Gastrocnemius medialis (tissue), 4 donors: ENCODE measurements at regions not wholly inside any gene's neighbourhood (a gene's known extent, or its start where the extent isn't known, plus 50 kb on each side); places are given as distances from the start of the nearest gene placed in this dataset.

Experiments used
- ATAC-seq, 2 donors: fragments of 150-250 bp; one replicate each; pipeline ENCODE4 v1.9.1; 2016
- DNase-seq, 2 donors: peaks; one replicate each; pipeline ENCODE4 v3.0.0-alpha.2; 2019
- H3K27ac ChIP-seq, 4 donors: fragments of 200-600 bp; sonication (generic); 1 replicate in 1 of 4; 2 replicates in 3 of 4; pipeline ENCODE4 v1.5.1; 2016 to 2018; ENCODE audit warnings: mild to moderate bottlenecking in 2 of 4, moderate library complexity in 1 of 4
- H3K27me3 ChIP-seq, 3 donors: fragments of 200-600 bp; sonication (generic) in 2 of 3; 1 replicate in 1 of 3; 2 replicates in 2 of 3; pipeline versions ENCODE4 v1.5.1 to v1.6.0; 2016 to 2019; ENCODE audit warnings: mild to moderate bottlenecking in 1 of 3, moderate library complexity in 1 of 3
- H3K36me3 ChIP-seq, 2 donors: fragments of 200-600 bp; sonication (generic) in 1 of 2; one replicate each; pipeline ENCODE4 v1.5.1; 2017 to 2018
- H3K4me1 ChIP-seq, 2 donors: fragments of 200-600 bp; sonication (generic) in 1 of 2; one replicate each; pipeline ENCODE4 v1.5.1; 2016 to 2017; ENCODE audit warnings: mild to moderate bottlenecking in 2 of 2
- H3K4me3 ChIP-seq, 4 donors: fragments of 200-600 bp; sonication (generic) in 3 of 4; 1 replicate in 1 of 4; 2 replicates in 3 of 4; pipeline ENCODE4 v1.5.1; 2016 to 2019; ENCODE audit warnings: mild to moderate bottlenecking in 2 of 4
- H3K9me3 ChIP-seq, 3 donors: fragments of 200-600 bp; sonication (generic) in 2 of 3; 1 replicate in 1 of 3; 2 replicates in 2 of 3; pipeline ENCODE4 v1.5.1; 2016 to 2019
- POLR2A ChIP-seq, 2 donors: fragments of 450-650 bp; IDR thresholded peaks; one replicate each; pipeline ENCODE4 v1.6.1; 2017; ENCODE audit warnings: antibody characterized with exemption in 2 of 2, mild to moderate bottlenecking in 2 of 2, moderate library complexity in 2 of 2
- in situ Hi-C, 4 donors: fragments of 200-750 bp; cut with MboI; loops; one replicate each; pipeline versions ENCODE4 v1.15.0 to v1.8.0; 2017; ENCODE audit warnings: low sequenced_read_pairs in 4 of 4
- intact Hi-C: fragments of 100-400 bp; cut with DNase I; formaldehyde crosslinking; loops from one replicate; pipeline ENCODE4 v1.15.1; 2023; ENCODE audit warnings: low total_unique reads
- TF ChIP-seq, protein P1 (sequence below), 5 experiments: fragments of 450-650 bp in 3 of 5; fragments of 200-600 bp in 2 of 5; sonication (generic) in 2 of 5; IDR thresholded peaks in 4 of 5; conservative IDR thresholded peaks in 1 of 5; 1 replicate in 4 of 5; 2 replicates in 1 of 5; pipeline ENCODE4 v1.5.1; 2016 to 2019; ENCODE audit warnings: antibody characterized with exemption in 5 of 5, mild to moderate bottlenecking in 3 of 5, moderate library complexity in 3 of 5

GRCh38 chr11:119873761-119874421 lies 144.9 kb upstream of the NECTIN1 start:
- in situ Hi-C loops, result no loop called here
- no peak overlapping the region for H3K27ac ChIP-seq

GRCh38 chr11:119872611-119873310 lies 143.8 kb upstream of the NECTIN1 start:
- TF ChIP-seq POLR2A (IDR thresholded peaks at IDR 0.05), result no peak
- TF ChIP-seq, protein P1, sequence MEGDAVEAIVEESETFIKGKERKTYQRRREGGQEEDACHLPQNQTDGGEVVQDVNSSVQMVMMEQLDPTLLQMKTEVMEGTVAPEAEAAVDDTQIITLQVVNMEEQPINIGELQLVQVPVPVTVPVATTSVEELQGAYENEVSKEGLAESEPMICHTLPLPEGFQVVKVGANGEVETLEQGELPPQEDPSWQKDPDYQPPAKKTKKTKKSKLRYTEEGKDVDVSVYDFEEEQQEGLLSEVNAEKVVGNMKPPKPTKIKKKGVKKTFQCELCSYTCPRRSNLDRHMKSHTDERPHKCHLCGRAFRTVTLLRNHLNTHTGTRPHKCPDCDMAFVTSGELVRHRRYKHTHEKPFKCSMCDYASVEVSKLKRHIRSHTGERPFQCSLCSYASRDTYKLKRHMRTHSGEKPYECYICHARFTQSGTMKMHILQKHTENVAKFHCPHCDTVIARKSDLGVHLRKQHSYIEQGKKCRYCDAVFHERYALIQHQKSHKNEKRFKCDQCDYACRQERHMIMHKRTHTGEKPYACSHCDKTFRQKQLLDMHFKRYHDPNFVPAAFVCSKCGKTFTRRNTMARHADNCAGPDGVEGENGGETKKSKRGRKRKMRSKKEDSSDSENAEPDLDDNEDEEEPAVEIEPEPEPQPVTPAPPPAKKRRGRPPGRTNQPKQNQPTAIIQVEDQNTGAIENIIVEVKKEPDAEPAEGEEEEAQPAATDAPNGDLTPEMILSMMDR (IDR thresholded peaks at IDR 0.05 in 4 of 5, conservative IDR thresholded peaks at IDR 0.05 in 1 of 5), result no peak
- in situ Hi-C loops, result no loop called here
- no peaks in the 10 kb centered on the region for H3K9me3 ChIP-seq
- H3K4me3 ChIP-seq, result no peak overlapping the region
- DNase-seq (no peak), ATAC-seq (no peak)
- intact Hi-C loops, result no loop called here
- H3K27ac ChIP-seq, result no peak overlapping the region
- no peaks in the 10 kb centered on the region for H3K4me1 ChIP-seq
- no peaks in the 10 kb centered on the region for H3K36me3 ChIP-seq
- H3K27me3 ChIP-seq, result peaks cover 0 to 6% (median 0%) of the 10 kb centered on the region in 3 donors

More at GRCh38 chr11:119873761-119874421, 144.9 kb upstream of the NECTIN1 start:
- no peaks in the 10 kb centered on the region for H3K9me3 ChIP-seq
- H3K4me3 ChIP-seq, result no peak overlapping the region
- no peaks in the 10 kb centered on the region for H3K36me3 ChIP-seq
- TF ChIP-seq, protein P1 (IDR thresholded peaks at IDR 0.05 in 4 of 5, conservative IDR thresholded peaks at IDR 0.05 in 1 of 5), result no peak
- no peak for TF ChIP-seq POLR2A (IDR thresholded peaks at IDR 0.05)
- no peaks in the 10 kb centered on the region for H3K4me1 ChIP-seq
- intact Hi-C loops, result no loop called here
- DNase-seq (no peak), ATAC-seq (no peak)
- no peaks in the 10 kb centered on the region for H3K27me3 ChIP-seq

DNA sequence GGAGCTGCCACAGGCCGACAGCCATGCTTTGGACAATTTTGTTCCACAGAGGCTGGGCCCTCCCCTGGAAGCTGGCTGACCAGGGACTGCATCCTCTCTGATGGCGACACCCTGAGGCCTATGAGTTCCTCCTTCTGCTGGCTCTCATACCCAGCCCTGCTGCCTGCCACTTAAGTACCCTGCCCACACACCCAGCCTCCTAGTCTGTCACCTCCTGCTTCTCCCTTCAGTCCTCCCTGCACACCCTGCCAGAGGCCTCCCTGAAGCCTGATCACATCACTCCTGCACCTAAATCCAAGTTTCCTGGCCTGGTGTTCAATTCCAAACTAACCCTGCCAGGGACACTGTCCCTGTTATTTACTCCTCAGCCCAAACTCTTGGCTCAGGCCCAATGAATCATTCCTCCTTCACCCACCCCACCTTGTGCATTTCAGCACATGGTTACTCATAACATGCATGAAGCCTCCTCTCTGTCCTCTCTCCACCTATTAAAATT lies 136.7 kb upstream of the NECTIN1 start:
- TF ChIP-seq POLR2A (IDR thresholded peaks at IDR 0.05), result no peak
- TF ChIP-seq, protein P1 (IDR thresholded peaks at IDR 0.05 in 4 of 5, conservative IDR thresholded peaks at IDR 0.05 in 1 of 5), result no peak
- H3K4me1 ChIP-seq, result no peaks in the 10 kb centered on the region
- no peaks in the 10 kb centered on the region for H3K36me3 ChIP-seq
- intact Hi-C loops (no loop called here), in situ Hi-C loops (no loop called here)
- ATAC-seq (no peak), DNase-seq (no peak)
- H3K4me3 ChIP-seq, result no peak overlapping the region
- H3K27ac ChIP-seq, result no peak overlapping the region
- no peaks in the 10 kb centered on the region for H3K9me3 ChIP-seq
- peaks cover 0 to 6% (median 0%) of the 10 kb centered on the region in 3 donors for H3K27me3 ChIP-seq

- Histone ChIP-seq H3K9me3 (no peaks in the 10 kb centered on the region), H3K4me3 (no peak overlapping the region), H3K36me3 (no peaks in the 10 kb centered on the region), H3K4me1 (no peaks in the 10 kb centered on the region), H3K27ac (no peak overlapping the region), H3K27me3 (peaks cover 0 to 6% (median 0%) of the 10 kb centered on the region in 3 donors)
- ATAC-seq (no peak), DNase-seq (no peak)
- intact Hi-C loops (no loop called here), in situ Hi-C loops (no loop called here)
- TF ChIP-seq, protein P1 (IDR thresholded peaks at IDR 0.05 in 4 of 5, conservative IDR thresholded peaks at IDR 0.05 in 1 of 5), result no peak
- TF ChIP-seq POLR2A (IDR thresholded peaks at IDR 0.05), result no peak
These were observed 135.8 kb upstream of the NECTIN1 start for GRCh38 chr11:119864836-119865235.
